ENCODE measurements at regions not wholly inside any gene's neighbourhood (a gene's known extent, or its start where the extent isn't known, plus 50 kb on each side); places are given as distances from the start of the nearest gene placed in this dataset.
A peak's percentile ranks its signal among the peaks of the same experiment; 100 is the strongest.

- no peak overlapping the region for H3K14ac ChIP-seq (ENCODE audit: low read length)
Measured at GRCh38 chr12:125311050-125311449, 245.8 kb downstream of the AACS start.

GRCh38 chr12:125312471-125312870 is 247.2 kb downstream of the AACS start:
- Histone ChIP-seq H3K23ac (ENCODE audit: low read depth, low read length, poor library complexity) (no peak overlapping the region), H3K9ac (ENCODE audit: low read depth, low read length, poor library complexity) (no peak overlapping the region), H3K4me2 (ENCODE audit: insufficient read depth, low read length, poor library complexity, severe bottlenecking) (no peak overlapping the region), H3K27ac (replicated peaks; ENCODE audit: low read length) (no peak overlapping the region), H2AK5ac (ENCODE audit: low read depth, low read length) (peak overlapping the region; percentile 11), H3K36me3 (replicated peaks in 1 of 2; ENCODE audit: control insufficient read depth in 2 of 2, insufficient read depth in 2 of 2, low read length in 2 of 2) (no peaks in the 10 kb centered on the region), H2BK12ac (ENCODE audit: low read length) (no peak overlapping the region), H2BK120ac (ENCODE audit: low read depth, low read length) (no peak overlapping the region), H3K79me1 (ENCODE audit: low read depth, low read length) (peaks cover 2% of the 10 kb centered on the region), H2AFZ (ENCODE audit: low read length) (no peak overlapping the region), H3K14ac (ENCODE audit: low read length) (no peak overlapping the region), H4K8ac (ENCODE audit: low read depth, low read length) (no peak overlapping the region), H2BK15ac (ENCODE audit: low read length) (no peak overlapping the region), H3K9me3 (replicated peaks in 1 of 2; ENCODE audit: control insufficient read depth in 2 of 2, insufficient read depth in 1 of 2, low read depth in 1 of 2, low read length in 2 of 2) (peaks cover 0 to 2% of the 10 kb centered on the region in 2 donors), H3K4me3 (ENCODE audit: low read length in 2 of 2) (no peak overlapping the region), H3K27me3 (ENCODE audit: control insufficient read depth in 3 of 3, insufficient read depth in 3 of 3, low read depth in 1 of 3, low read length in 3 of 3) (no peaks in the 10 kb centered on the region), H3K4me1 (ENCODE audit: control insufficient read depth in 2 of 2, insufficient read depth in 1 of 2, low read depth in 1 of 2, low read length in 2 of 2) (peaks cover 0 to 29% of the 10 kb centered on the region in 2 donors), H2BK5ac (ENCODE audit: low read length) (no peak overlapping the region), H3K18ac (ENCODE audit: low read length) (no peak overlapping the region), H4K91ac (ENCODE audit: low read depth, low read length, poor library complexity) (no peak overlapping the region), H3K4ac (ENCODE audit: low read length) (no peak overlapping the region)
- WGBS, 2 donors (ENCODE audit: extremely low coverage in 2 of 2, insufficient read length in 2 of 2, insufficient replicate concordance in 1 of 2) = no CpG with 5 or more reads among the region's 3 CpGs
- DNase-seq (ENCODE audit: low spot score) = no peak

More at GRCh38 chr12:125311050-125311449, 245.8 kb downstream of the AACS start:
- no peak overlapping the region for H2BK120ac ChIP-seq (ENCODE audit: low read depth, low read length)
- H3K36me3 ChIP-seq (replicated peaks in 1 of 2; ENCODE audit: control insufficient read depth in 2 of 2, insufficient read depth in 2 of 2, low read length in 2 of 2) = no peaks in the 10 kb centered on the region
- no peak for DNase-seq (ENCODE audit: low spot score)
- no peak overlapping the region for H2AK5ac ChIP-seq (ENCODE audit: low read depth, low read length)
- H2BK5ac ChIP-seq (ENCODE audit: low read length) = no peak overlapping the region
- H3K4me2 ChIP-seq (ENCODE audit: insufficient read depth, low read length, poor library complexity, severe bottlenecking) = no peak overlapping the region
- peaks cover 0 to 2% of the 10 kb centered on the region in 2 donors for H3K9me3 ChIP-seq (replicated peaks in 1 of 2; ENCODE audit: control insufficient read depth in 2 of 2, insufficient read depth in 1 of 2, low read depth in 1 of 2, low read length in 2 of 2)
- peaks cover 0 to 27% of the 10 kb centered on the region in 2 donors for H3K4me1 ChIP-seq (ENCODE audit: control insufficient read depth in 2 of 2, insufficient read depth in 1 of 2, low read depth in 1 of 2, low read length in 2 of 2)
- H3K4ac ChIP-seq (ENCODE audit: low read length) = no peak overlapping the region
- H2BK15ac ChIP-seq (ENCODE audit: low read length) = no peak overlapping the region
- H3K79me1 ChIP-seq (ENCODE audit: low read depth, low read length) = no peaks in the 10 kb centered on the region
- no peak overlapping the region for H3K27ac ChIP-seq (replicated peaks; ENCODE audit: low read length)
- no peak overlapping the region for H3K9ac ChIP-seq (ENCODE audit: low read depth, low read length, poor library complexity)
- no peak overlapping the region for H4K8ac ChIP-seq (ENCODE audit: low read depth, low read length)
- no peak overlapping the region for H3K23ac ChIP-seq (ENCODE audit: low read depth, low read length, poor library complexity)
- WGBS, 2 donors (ENCODE audit: extremely low coverage in 2 of 2, insufficient read length in 2 of 2, insufficient replicate concordance in 1 of 2) = no CpG with 5 or more reads among the region's 7 CpGs
- H3K27me3 ChIP-seq (ENCODE audit: control insufficient read depth in 3 of 3, insufficient read depth in 3 of 3, low read depth in 1 of 3, low read length in 3 of 3) = no peaks in the 10 kb centered on the region
- no peak overlapping the region for H2BK12ac ChIP-seq (ENCODE audit: low read length)
- no peak overlapping the region for H3K4me3 ChIP-seq (ENCODE audit: low read length in 2 of 2)
- H2AFZ ChIP-seq (ENCODE audit: low read length) = no peak overlapping the region
- no peak overlapping the region for H3K18ac ChIP-seq (ENCODE audit: low read length)
- no peak overlapping the region for H4K91ac ChIP-seq (ENCODE audit: low read depth, low read length, poor library complexity)

GRCh38 chr12:125314051-125314755 is 249.0 kb downstream of the AACS start:
- Histone ChIP-seq H2AK5ac (ENCODE audit: low read depth, low read length) (no peak overlapping the region), H3K4ac (ENCODE audit: low read length) (no peak overlapping the region), H3K4me3 (ENCODE audit: low read length in 2 of 2) (no peak overlapping the region), H3K79me1 (ENCODE audit: low read depth, low read length) (peaks cover 4% of the 10 kb centered on the region), H3K4me2 (ENCODE audit: insufficient read depth, low read length, poor library complexity, severe bottlenecking) (peak overlapping the region; percentile 32), H3K18ac (ENCODE audit: low read length) (peak overlapping the region; percentile 89), H2BK15ac (ENCODE audit: low read length) (peak overlapping the region; percentile 18), H2BK120ac (ENCODE audit: low read depth, low read length) (no peak overlapping the region), H2AFZ (ENCODE audit: low read length) (peak overlapping the region; percentile 82), H3K9ac (ENCODE audit: low read depth, low read length, poor library complexity) (no peak overlapping the region), H4K8ac (ENCODE audit: low read depth, low read length) (no peak overlapping the region), H3K27me3 (ENCODE audit: control insufficient read depth in 3 of 3, insufficient read depth in 3 of 3, low read depth in 1 of 3, low read length in 3 of 3) (no peaks in the 10 kb centered on the region), H3K36me3 (replicated peaks in 1 of 2; ENCODE audit: control insufficient read depth in 2 of 2, insufficient read depth in 2 of 2, low read length in 2 of 2) (no peaks in the 10 kb centered on the region), H3K9me3 (replicated peaks in 1 of 2; ENCODE audit: control insufficient read depth in 2 of 2, insufficient read depth in 1 of 2, low read depth in 1 of 2, low read length in 2 of 2) (peaks cover 0 to 2% of the 10 kb centered on the region in 2 donors), H3K27ac (replicated peaks; ENCODE audit: low read length) (peak overlapping the region; percentile 92), H3K14ac (ENCODE audit: low read length) (no peak overlapping the region), H3K4me1 (ENCODE audit: control insufficient read depth in 2 of 2, insufficient read depth in 1 of 2, low read depth in 1 of 2, low read length in 2 of 2) (peaks cover 0 to 31% of the 10 kb centered on the region in 2 donors), H4K91ac (ENCODE audit: low read depth, low read length, poor library complexity) (no peak overlapping the region), H2BK5ac (ENCODE audit: low read length) (no peak overlapping the region), H3K23ac (ENCODE audit: low read depth, low read length, poor library complexity) (no peak overlapping the region), H2BK12ac (ENCODE audit: low read length) (no peak overlapping the region)
- no CpG with 5 or more reads among the region's 22 CpGs for WGBS, 2 donors (ENCODE audit: extremely low coverage in 2 of 2, insufficient read length in 2 of 2, insufficient replicate concordance in 1 of 2)
- peak; percentile 33 for DNase-seq (ENCODE audit: low spot score)

GRCh38 chr12:125315771-125316170 is 250.5 kb downstream of the AACS start:
- Histone ChIP-seq H3K4me1 (ENCODE audit: control insufficient read depth in 2 of 2, insufficient read depth in 1 of 2, low read depth in 1 of 2, low read length in 2 of 2) (peaks cover 0 to 28% of the 10 kb centered on the region in 2 donors), H3K36me3 (replicated peaks in 1 of 2; ENCODE audit: control insufficient read depth in 2 of 2, insufficient read depth in 2 of 2, low read length in 2 of 2) (no peaks in the 10 kb centered on the region), H3K4ac (ENCODE audit: low read length) (no peak overlapping the region), H2BK15ac (ENCODE audit: low read length) (no peak overlapping the region), H3K18ac (ENCODE audit: low read length) (peak overlapping the region; percentile 3), H3K27me3 (ENCODE audit: control insufficient read depth in 3 of 3, insufficient read depth in 3 of 3, low read depth in 1 of 3, low read length in 3 of 3) (no peaks in the 10 kb centered on the region), H3K4me3 (ENCODE audit: low read length in 2 of 2) (no peak overlapping the region), H2BK12ac (ENCODE audit: low read length) (no peak overlapping the region), H3K23ac (ENCODE audit: low read depth, low read length, poor library complexity) (no peak overlapping the region), H3K14ac (ENCODE audit: low read length) (no peak overlapping the region), H2AFZ (ENCODE audit: low read length) (no peak overlapping the region), H4K8ac (ENCODE audit: low read depth, low read length) (no peak overlapping the region), H3K9me3 (replicated peaks in 1 of 2; ENCODE audit: control insufficient read depth in 2 of 2, insufficient read depth in 1 of 2, low read depth in 1 of 2, low read length in 2 of 2) (peaks cover 0 to 2% of the 10 kb centered on the region in 2 donors), H4K91ac (ENCODE audit: low read depth, low read length, poor library complexity) (no peak overlapping the region), H3K79me1 (ENCODE audit: low read depth, low read length) (peaks cover 6% of the 10 kb centered on the region), H3K4me2 (ENCODE audit: insufficient read depth, low read length, poor library complexity, severe bottlenecking) (no peak overlapping the region), H2BK5ac (ENCODE audit: low read length) (no peak overlapping the region), H2BK120ac (ENCODE audit: low read depth, low read length) (no peak overlapping the region), H3K27ac (replicated peaks; ENCODE audit: low read length) (no peak overlapping the region), H3K9ac (ENCODE audit: low read depth, low read length, poor library complexity) (no peak overlapping the region), H2AK5ac (ENCODE audit: low read depth, low read length) (peak overlapping the region; percentile 22)
- DNase-seq (ENCODE audit: low spot score) = no peak
- no CpG with 5 or more reads among the region's 1 CpG for WGBS, 2 donors (ENCODE audit: extremely low coverage in 2 of 2, insufficient read length in 2 of 2, insufficient replicate concordance in 1 of 2)
